ENCODE measurements at regions not wholly inside any gene's neighbourhood (a gene's known extent, or its start where the extent isn't known, plus 50 kb on each side); places are given as distances from the start of the nearest gene placed in this dataset.

- H3K27ac ChIP-seq = no peak overlapping the region
- TF ChIP-seq ZFX (IDR thresholded peaks at IDR 0.05; ENCODE audit: borderline replicate concordance) = no peak
- TF ChIP-seq CTCF (IDR thresholded peaks at IDR 0.05) = no peak
These were observed 787.7 kb downstream of the CDH18 start for GRCh38 chr5:19200251-19200650.

GRCh38 chr5:19208397-19208796, 779.6 kb downstream of the CDH18 start:
- no peak overlapping the region for H3K27ac ChIP-seq
- no peak for TF ChIP-seq CTCF (IDR thresholded peaks at IDR 0.05)
- no peak for TF ChIP-seq ZFX (IDR thresholded peaks at IDR 0.05; ENCODE audit: borderline replicate concordance)

DNA sequence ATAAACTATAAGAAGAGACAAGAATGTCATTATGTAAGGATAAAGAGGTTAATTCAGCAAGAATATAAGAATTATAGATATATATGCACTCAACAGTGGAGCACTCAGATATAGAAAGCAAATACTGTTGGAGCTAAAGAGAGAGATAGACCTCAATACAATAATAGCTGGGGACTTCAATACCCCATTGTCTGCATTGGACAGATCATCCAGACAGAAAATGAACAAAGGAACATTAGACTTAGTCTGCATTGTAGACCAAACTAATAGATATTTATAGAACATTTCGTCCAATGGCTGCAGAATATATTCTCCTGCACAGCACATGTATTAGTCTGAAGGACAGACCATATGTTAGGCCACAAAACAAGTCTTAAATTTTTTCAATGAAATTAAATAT, 777.1 kb downstream of the CDH18 start:
- TF ChIP-seq CTCF (IDR thresholded peaks at IDR 0.05) (no peak), ZFX (IDR thresholded peaks at IDR 0.05; ENCODE audit: borderline replicate concordance) (no peak)

DNA sequence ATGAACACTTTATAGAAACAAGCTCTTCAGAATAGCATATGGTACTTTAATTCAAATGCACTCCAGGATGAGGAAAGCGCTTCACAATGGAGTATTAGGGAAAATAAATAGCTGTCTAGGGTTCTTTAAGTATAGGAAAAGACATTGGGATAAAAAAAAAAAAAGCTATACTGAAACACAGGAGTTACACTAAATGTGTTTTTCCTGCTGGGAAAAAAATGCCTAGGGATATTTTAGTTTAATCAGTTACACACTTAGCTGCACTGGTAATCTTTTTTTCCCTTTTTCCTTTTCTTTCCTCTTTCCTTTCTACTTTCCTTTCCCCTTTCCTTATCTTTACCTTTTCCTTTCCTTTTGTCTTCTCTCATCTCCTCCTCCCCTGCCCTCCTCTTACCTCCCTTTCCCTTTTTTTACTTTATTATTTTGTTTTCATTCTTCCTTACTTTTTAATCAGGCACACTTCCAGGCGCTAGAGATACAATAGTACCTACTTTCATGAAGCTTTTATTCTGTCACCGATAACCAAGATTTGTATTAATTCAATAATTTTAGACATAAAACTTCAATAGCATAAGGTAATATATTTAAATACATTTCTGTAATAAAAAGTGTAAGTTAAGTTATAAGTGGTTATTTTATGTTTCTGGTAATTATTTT, 758.7 kb downstream of the CDH18 start:
- H3K27ac ChIP-seq = no peak overlapping the region

More for the DNA sequence above, 777.1 kb downstream of the CDH18 start:
- no peak overlapping the region for H3K27ac ChIP-seq

DNA sequence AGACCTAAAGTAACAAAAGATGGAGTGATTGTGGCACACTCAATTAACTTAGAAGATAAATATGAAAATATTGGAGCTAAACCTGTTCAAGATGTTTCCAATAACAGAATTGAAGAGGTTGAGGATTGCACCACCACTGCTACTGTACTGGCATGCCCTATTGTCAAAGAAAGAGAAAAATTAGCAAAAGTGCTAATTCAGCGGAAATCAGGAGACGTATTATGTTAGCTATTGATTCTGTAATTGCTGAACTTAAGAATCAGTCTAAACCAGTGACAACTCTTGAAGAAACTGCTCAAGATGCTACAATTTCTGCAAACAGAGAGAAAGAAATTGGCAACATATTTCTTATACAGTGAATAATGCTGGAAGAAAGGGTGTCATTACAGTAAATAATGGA, 754.4 kb downstream of the CDH18 start:
- TF ChIP-seq ZFX (IDR thresholded peaks at IDR 0.05; ENCODE audit: borderline replicate concordance) (no peak), CTCF (IDR thresholded peaks at IDR 0.05) (no peak)
- H3K27ac ChIP-seq = no peak overlapping the region

More for the DNA sequence above, 758.7 kb downstream of the CDH18 start:
- TF ChIP-seq ZFX (IDR thresholded peaks at IDR 0.05; ENCODE audit: borderline replicate concordance) (no peak), CTCF (IDR thresholded peaks at IDR 0.05) (no peak)

GRCh38 chr5:19235101-19235584, 752.9 kb downstream of the CDH18 start:
- no peak overlapping the region for H3K27ac ChIP-seq
- no peak for TF ChIP-seq CTCF (IDR thresholded peaks at IDR 0.05)
- no peak for TF ChIP-seq ZFX (IDR thresholded peaks at IDR 0.05; ENCODE audit: borderline replicate concordance)

DNA sequence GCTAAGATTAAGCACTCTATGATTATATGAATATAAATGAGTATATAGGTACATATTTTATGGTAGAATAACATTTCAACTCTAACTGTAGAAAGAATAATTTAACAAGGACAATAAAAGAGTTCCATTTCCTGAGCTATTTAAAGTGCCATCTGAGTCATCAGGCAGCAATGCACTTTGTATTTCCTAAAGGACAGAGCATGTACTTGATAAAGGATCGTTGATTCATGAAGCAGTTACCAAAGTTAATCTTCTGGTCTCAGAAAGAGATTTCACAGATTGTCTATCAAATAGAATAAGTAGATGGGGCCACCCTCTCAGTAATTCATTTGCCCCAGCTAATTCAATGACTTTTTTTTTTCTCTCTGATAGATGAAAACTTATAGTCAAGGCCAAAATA, 747.8 kb downstream of the CDH18 start:
- TF ChIP-seq CTCF (IDR thresholded peaks at IDR 0.05) (no peak), ZFX (IDR thresholded peaks at IDR 0.05; ENCODE audit: borderline replicate concordance) (no peak)
- H3K27ac ChIP-seq = no peak overlapping the region

Data from 22Rv1 (cell line).